ENCODE measurements at regions not wholly inside any gene's neighbourhood (a gene's known extent, or its start where the extent isn't known, plus 50 kb on each side); places are given as distances from the start of the nearest gene placed in this dataset.

DNA sequence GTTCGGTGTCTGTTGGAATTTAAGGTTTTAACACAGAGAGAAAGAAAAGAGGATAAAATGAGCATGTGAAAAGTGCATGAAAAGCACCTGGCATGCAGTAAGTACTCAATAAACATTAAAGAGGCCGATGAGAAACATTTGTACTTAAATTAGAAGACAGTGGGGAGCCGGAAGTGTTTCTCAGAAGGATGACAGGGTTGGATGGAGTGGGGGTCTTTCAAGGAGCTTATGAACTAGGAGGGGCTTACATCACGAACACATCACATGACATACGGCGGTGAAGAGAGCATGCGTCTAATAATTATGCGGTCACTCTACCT, 83.8 kb upstream of the FZD7 start:
- TF ChIP-seq, protein P1, sequence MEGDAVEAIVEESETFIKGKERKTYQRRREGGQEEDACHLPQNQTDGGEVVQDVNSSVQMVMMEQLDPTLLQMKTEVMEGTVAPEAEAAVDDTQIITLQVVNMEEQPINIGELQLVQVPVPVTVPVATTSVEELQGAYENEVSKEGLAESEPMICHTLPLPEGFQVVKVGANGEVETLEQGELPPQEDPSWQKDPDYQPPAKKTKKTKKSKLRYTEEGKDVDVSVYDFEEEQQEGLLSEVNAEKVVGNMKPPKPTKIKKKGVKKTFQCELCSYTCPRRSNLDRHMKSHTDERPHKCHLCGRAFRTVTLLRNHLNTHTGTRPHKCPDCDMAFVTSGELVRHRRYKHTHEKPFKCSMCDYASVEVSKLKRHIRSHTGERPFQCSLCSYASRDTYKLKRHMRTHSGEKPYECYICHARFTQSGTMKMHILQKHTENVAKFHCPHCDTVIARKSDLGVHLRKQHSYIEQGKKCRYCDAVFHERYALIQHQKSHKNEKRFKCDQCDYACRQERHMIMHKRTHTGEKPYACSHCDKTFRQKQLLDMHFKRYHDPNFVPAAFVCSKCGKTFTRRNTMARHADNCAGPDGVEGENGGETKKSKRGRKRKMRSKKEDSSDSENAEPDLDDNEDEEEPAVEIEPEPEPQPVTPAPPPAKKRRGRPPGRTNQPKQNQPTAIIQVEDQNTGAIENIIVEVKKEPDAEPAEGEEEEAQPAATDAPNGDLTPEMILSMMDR (conservative IDR thresholded peaks at IDR 0.05 in 1 of 2, IDR thresholded peaks at IDR 0.05 in 1 of 2; ENCODE audit: low read depth in 1 of 2, low read length in 2 of 2), result no peak
- no peak for TF ChIP-seq EZH2 (IDR thresholded peaks at IDR 0.05; ENCODE audit: low read length, missing control alignments)
